ENCODE measurements at regions not wholly inside any gene's neighbourhood (a gene's known extent, or its start where the extent isn't known, plus 50 kb on each side); places are given as distances from the start of the nearest gene placed in this dataset.
"Not testable (repeated sequence)": the region's sequence is repeated elsewhere in the genome, so short reads cannot be mapped to it uniquely, and the experiment has no call there.

- no peak for DNase-seq (ENCODE audit: low spot score)
- no peaks in the 10 kb centered on the region for H3K4me1 Mint-ChIP-seq (ENCODE audit: low read depth)
- no peaks in the 10 kb centered on the region for H3K27me3 Mint-ChIP-seq (ENCODE audit: low read depth)
- no peak for TF ChIP-seq CTCF (IDR thresholded peaks at IDR 0.05)
- H3K9me3 Mint-ChIP-seq (ENCODE audit: low read depth): no peaks in the 10 kb centered on the region
- no peaks in the 10 kb centered on the region for H3K36me3 Mint-ChIP-seq (ENCODE audit: low read depth)
- no peak overlapping the region for H3K4me3 Mint-ChIP-seq (ENCODE audit: unreplicated experiment)
- no peak overlapping the region for H3K27ac Mint-ChIP-seq (ENCODE audit: unreplicated experiment)
Observed at GRCh38 chr20:52039790-52040189, 151.8 kb downstream of the ZFP64 start.

GRCh38 chr20:52038632-52039031 lies 152.9 kb downstream of the ZFP64 start:
- DNase-seq (ENCODE audit: low spot score); H3K27me3 Mint-ChIP-seq (ENCODE audit: low read depth); H3K36me3 Mint-ChIP-seq (ENCODE audit: low read depth); H3K27ac Mint-ChIP-seq (ENCODE audit: unreplicated experiment); H3K4me3 Mint-ChIP-seq (ENCODE audit: unreplicated experiment); H3K9me3 Mint-ChIP-seq (ENCODE audit: low read depth); H3K4me1 Mint-ChIP-seq (ENCODE audit: low read depth): not testable (repeated sequence)

GRCh38 chr20:52037370-52037769 lies 154.2 kb downstream of the ZFP64 start:
- H3K4me3 Mint-ChIP-seq (ENCODE audit: unreplicated experiment): no peak overlapping the region
- no peaks in the 10 kb centered on the region for H3K27me3 Mint-ChIP-seq (ENCODE audit: low read depth)
- no peaks in the 10 kb centered on the region for H3K36me3 Mint-ChIP-seq (ENCODE audit: low read depth)
- DNase-seq (ENCODE audit: low spot score): no peak
- peaks cover 5% of the 10 kb centered on the region for H3K4me1 Mint-ChIP-seq (ENCODE audit: low read depth)
- no peaks in the 10 kb centered on the region for H3K9me3 Mint-ChIP-seq (ENCODE audit: low read depth)
- TF ChIP-seq CTCF (IDR thresholded peaks at IDR 0.05): no peak
- H3K27ac Mint-ChIP-seq (ENCODE audit: unreplicated experiment): no peak overlapping the region

GRCh38 chr20:52035977-52036376 lies 155.6 kb downstream of the ZFP64 start:
- H3K4me1 Mint-ChIP-seq (ENCODE audit: low read depth): peaks cover 17% of the 10 kb centered on the region
- H3K4me3 Mint-ChIP-seq (ENCODE audit: unreplicated experiment): no peak overlapping the region
- H3K9me3 Mint-ChIP-seq (ENCODE audit: low read depth): no peaks in the 10 kb centered on the region
- no peaks in the 10 kb centered on the region for H3K36me3 Mint-ChIP-seq (ENCODE audit: low read depth)
- no peaks in the 10 kb centered on the region for H3K27me3 Mint-ChIP-seq (ENCODE audit: low read depth)
- H3K27ac Mint-ChIP-seq (ENCODE audit: unreplicated experiment): no peak overlapping the region
- no peak for TF ChIP-seq CTCF (IDR thresholded peaks at IDR 0.05)
- no peak for DNase-seq (ENCODE audit: low spot score)

- Mint-ChIP-seq H3K9me3 (ENCODE audit: low read depth) (no peaks in the 10 kb centered on the region), H3K27ac (ENCODE audit: unreplicated experiment) (no peak overlapping the region), H3K4me1 (ENCODE audit: low read depth) (peaks cover 17% of the 10 kb centered on the region), H3K27me3 (ENCODE audit: low read depth) (no peaks in the 10 kb centered on the region), H3K4me3 (ENCODE audit: unreplicated experiment) (no peak overlapping the region), H3K36me3 (ENCODE audit: low read depth) (no peaks in the 10 kb centered on the region)
- no peak for TF ChIP-seq CTCF (IDR thresholded peaks at IDR 0.05)
- no peak for DNase-seq (ENCODE audit: low spot score)
Observed at GRCh38 chr20:52035498-52035897, 156.1 kb downstream of the ZFP64 start.

- no peaks in the 10 kb centered on the region for H3K27me3 Mint-ChIP-seq (ENCODE audit: low read depth)
- no peak overlapping the region for H3K4me3 Mint-ChIP-seq (ENCODE audit: unreplicated experiment)
- no peak overlapping the region for H3K27ac Mint-ChIP-seq (ENCODE audit: unreplicated experiment)
- no peaks in the 10 kb centered on the region for H3K9me3 Mint-ChIP-seq (ENCODE audit: low read depth)
- TF ChIP-seq CTCF (IDR thresholded peaks at IDR 0.05): no peak
- DNase-seq (ENCODE audit: low spot score): no peak
- peaks cover 17% of the 10 kb centered on the region for H3K4me1 Mint-ChIP-seq (ENCODE audit: low read depth)
- H3K36me3 Mint-ChIP-seq (ENCODE audit: low read depth): no peaks in the 10 kb centered on the region
Observed at GRCh38 chr20:52034581-52034980, 157.0 kb downstream of the ZFP64 start.

Data from chondrocyte (in vitro differentiated cells).